Lung microvascular endothelial cell (primary cell): ENCODE measurements at regions not wholly inside any gene's neighbourhood (a gene's known extent, or its start where the extent isn't known, plus 50 kb on each side); places are given as distances from the start of the nearest gene placed in this dataset.

ENCODE experiments used
- DNase-seq, 2 donors: peaks; one replicate each; pipeline versions ENCODE4 v3.0.0 to v3.0.0-alpha.2; 2010; ENCODE audit warnings: low read depth in 2 of 2

DNA sequence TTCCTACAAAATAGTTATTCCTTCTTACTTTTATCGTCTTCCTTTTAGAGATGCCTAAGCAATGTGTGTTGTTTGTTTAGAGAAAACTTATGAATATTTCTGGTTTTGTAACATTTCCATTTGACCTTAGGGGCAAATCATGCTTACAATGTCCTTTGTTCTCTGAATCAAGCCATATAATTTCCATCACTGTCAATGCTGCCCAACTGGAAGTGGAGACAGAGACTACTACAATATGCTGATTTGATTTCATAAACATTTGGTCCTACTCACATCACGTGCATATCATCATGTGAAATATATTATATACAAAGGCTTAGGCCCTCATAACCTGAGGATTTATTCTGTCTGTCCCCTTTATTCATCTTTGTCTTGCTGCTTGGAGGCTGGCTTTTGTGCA, 183.2 kb upstream of the CD180 start:
- DNase-seq = no peak

DNA sequence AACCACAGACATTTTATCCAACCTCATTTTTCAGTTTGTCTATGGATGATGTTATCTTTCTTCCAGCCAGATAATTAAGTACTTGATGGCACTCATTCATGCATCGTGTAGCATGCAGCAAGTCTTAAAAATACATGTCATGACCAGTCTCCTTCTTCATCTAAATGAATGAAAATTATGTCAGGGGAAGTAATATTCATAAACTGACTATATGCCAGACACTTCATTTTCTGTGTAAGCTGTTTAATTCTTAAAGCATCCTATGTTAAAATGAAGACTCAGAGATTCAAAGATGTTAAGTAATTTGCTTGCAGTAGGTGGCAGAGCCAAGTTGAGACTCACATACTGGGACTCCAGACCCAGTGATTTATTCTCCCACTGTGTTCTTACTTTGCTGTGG, 181.7 kb upstream of the CD180 start:
- DNase-seq = no peak

DNA sequence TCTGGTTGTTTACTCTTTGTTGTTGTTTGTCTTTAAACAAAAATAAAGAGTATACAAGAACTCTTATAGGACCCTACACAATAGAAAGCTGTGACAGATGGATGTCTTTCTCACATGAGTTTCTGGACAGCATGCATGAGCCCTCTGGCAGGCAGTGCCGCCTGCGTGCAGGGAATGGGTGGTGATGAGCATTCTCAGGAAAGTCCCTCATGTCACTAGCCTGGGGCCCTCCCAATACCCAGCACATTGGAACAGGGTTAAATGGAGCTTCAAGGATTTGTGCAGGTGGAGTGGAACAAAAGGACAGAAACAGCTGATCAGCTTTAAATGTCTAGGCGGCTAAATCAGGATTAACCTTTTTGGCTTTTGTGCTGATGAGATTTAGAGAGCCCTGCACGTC, 181.0 kb upstream of the CD180 start:
- no peak for DNase-seq

DNA sequence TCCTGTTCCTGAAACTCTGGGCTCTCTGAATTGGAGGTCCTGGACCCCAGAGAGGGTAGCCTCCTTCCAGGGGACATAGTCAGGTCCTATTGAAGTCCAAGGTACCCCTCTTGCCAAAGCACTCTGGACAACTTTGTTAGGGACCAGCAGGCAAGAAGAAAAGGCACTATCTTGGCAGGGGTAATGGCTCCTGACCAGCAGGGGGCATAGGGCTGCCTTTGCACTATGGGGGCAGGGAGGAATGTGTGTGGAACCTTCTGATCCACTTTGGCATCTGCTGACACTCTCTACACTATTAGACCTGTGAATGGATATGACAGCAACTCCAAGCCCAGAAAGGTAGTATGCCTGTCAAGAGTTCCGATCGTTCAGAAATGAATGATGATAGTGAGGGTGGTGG, 179.0 kb upstream of the CD180 start:
- DNase-seq = no peak

DNA sequence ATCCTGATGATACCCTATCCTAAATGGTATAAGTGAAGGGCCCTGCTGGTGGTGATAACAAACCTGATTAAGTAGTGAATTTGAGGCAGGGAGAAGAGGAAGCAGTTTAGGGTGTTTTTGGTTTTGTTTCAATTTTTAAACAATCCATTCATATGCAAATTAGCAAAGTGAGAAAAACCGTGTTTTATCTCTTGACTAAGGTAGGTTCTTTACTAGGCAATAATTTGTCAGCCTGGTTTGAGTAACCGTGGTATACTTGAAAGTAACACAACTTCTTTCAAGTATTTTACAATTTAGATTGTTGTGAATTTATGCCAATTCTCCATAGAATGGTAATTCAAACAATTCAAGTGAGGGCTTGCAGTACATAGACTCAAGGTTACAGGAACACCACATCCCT, 177.8 kb upstream of the CD180 start:
- DNase-seq = no peak

DNA sequence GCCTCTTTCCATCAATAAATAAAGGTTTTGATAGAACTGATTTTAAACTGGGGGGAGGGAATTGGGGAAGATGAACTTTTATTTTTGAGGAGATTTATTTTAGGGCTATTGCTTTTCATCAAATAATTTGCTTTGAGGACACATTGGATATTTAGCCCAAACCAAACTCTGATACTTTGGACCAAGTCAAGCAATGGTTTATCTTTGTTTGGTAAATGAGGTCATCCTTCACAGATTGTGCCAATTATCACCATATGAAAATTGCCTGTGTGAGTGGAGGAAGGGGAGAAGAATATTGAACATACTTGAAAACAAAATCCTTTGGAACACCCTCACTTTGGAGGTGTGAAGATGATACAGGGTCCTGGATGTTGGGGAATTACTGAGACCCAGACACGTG, 176.9 kb upstream of the CD180 start:
- DNase-seq = no peak

DNA sequence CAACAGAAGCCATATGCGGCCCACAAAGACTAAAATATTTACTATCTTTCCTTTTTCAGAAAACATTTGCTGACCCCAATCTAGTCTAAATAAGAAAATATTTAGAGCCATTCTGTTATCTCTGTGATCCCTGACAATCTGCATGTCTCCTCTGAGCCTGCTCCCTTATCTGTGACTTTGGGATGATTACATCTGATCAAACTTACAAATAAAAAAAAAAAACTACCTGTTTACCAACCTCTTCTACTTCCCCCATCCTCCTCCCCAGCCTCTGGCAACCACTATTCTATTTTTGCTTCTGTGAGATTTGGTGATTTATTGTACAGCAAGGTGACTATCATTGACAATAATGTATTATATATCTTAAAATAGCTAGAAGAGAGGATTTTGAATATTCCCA, 176.3 kb upstream of the CD180 start:
- no peak for DNase-seq

DNA sequence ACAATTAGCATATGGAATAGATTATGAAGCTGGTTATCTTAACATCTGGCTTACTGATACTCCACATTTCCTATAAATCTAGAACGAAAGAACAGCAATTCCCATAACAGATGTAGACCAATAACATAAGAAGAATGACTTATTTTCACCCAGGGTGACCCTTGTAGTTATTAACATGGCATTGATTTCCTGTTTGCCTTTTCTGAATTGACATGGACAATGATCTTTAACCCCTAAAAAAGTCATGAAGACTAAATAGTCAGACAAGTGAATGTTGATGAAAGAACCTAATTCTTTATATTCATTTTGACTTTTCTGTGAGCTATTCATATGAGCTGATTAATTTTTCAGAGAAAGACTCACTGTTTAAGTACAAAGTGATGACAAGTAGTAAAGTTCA, 175.3 kb upstream of the CD180 start:
- no peak for DNase-seq

DNA sequence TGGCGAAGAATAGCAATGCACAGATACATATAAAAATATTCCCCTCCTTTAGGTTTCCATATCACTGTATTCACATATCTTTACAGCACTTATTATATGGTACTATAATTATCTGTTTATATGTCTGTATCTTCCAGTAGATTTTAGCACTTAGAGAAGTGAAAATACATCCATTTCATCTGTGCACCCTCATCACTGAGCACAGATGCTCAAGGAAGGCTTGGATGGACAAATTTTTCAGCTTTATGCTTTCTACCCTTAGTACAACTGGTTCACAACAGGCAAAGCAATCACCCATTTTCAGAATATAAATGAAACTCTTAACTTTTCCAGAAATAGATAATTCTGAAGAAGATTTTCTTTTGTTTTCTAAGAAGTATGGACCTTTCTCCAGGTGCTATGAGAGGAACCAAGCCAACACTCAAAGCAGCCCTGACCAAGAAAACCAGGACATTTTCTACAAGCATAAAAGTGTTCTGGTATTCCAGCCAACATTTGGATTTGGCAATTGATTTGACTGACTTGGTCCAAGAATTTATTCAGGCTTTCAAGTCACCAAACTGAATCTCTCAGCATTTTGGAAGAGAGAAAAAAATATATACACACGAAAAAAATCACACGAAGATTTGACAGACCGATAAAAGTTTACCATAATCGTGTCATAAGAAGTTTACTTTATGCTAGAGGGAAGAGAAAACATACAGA, 170.2 kb upstream of the CD180 start:
- DNase-seq = no peak

DNA sequence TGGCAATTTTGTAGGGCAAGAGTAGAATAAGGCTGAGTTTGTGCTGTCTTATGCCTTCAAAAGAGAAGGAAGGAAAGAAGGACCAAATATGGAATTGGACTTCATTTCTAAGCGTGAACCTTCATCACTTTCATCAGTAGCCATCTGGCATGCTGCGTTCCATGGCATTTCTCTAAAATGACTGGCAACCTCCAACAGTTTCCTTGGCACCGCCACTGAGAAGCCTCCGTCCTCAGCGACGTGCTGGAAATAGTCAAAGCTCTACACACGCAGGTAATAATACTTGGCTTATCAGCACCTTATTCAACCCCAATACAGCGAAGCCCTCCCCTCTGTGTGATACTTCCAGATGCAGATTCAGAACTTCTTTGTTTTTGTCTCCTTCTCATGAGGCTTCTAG, 169.7 kb upstream of the CD180 start:
- no peak for DNase-seq

DNA sequence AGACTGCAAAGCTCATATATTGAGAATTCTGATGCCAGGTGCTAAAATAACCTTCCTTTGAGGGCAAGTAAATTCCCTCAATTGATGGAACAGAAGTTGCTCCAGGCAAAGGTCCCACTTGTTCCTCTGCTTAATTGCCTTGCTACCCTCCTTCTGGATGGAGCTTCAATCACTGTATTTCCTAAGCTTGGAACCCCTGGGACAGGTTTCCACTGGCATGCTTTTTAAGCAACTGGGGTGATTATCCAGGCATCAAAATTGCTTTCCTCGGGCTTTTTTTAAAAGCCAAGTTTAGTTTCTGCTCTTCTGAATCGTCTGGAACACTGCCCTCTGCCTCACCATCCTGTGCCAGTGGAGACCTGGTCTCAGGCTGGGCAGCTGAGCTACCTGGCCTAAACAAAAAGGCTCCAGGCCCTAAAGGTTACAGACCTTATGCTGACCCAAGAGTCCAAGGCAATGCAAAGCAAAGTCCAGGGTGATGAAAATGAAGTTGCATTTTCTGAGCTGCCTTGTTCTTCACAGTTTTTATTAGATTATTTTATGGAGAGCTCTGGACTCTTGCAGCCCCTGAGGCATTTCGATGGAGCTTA, 167.9 kb upstream of the CD180 start:
- DNase-seq = no peak

DNA sequence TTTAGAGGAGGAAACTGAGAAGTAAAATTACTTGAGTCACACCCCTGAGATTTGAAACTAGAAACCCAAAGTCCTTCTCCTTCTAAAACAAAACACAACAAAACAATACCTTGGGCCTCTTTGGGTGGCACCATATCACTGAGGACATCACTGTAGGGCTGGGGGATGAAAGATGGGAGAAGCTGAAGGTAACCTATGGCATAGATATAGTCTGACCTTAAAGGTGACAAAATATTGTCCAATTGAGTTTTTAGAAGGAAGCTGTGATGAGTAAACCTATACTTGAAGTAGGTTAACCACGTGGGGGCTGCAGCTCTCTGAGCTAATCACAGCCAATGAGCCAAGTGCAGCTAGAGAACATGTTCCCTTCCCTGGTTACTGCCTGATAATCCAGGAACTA, 167.4 kb upstream of the CD180 start:
- no peak for DNase-seq

DNA sequence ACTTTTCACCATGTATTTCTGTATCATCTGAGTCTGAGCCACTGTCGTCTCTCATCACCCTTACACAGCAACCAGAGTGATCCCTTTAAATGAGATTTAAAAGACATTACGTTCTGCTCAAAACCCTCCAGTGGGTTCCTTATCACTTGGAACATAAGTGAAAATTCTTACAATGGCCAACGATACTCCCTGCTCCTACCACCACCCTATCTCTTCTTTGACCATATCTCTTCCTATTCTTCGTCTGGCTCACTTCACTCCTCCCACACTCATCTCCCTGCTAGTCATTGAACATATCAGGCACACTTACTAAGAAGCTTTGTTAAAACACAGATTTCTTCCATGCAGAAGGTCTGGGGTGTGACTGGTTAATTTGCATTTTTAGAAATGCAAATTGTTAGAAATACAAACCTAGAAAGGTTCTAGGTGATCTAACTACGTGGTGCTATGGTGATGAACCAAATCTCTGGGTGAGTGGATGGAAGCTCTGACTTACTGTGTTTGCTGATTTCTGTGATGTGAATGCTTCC, 166.6 kb upstream of the CD180 start:
- DNase-seq = no peak

DNA sequence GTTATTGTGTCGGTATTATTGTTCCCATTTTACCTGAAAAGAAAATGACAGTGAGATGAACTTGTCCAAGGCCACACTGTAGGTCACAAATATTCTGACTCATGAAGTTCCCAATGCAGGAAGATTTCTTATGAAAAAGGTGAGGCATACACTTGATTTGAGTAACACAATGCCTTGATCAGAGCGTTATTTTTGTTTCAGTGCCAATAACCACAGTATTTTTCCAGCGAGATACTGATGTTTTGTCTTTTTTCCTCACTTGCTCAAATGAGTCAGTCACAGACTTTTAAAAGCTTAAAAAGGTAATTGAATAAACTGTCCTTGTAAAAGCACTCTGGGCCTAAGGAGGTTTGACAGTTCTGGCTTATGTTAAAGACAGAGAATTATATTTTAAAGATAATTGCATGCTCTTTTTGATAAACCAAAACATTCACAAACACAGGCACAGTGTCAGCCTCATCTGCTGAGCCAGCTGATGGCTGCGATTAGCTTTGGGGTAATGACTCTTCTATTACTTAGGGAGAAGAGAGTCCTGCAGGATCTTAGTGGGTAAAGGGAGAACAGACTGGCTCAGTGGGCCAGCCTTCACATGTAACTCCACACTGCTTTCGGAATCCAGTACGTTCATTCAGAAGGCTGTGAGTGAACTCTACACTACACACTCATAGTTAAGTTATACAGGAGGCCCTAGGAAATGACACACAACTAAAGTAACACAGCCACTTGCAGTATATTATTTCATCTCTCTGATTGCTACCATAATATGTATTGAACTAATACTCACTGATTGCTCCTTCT, 165.5 kb upstream of the CD180 start:
- DNase-seq = peak; percentile 15 to 68

DNA sequence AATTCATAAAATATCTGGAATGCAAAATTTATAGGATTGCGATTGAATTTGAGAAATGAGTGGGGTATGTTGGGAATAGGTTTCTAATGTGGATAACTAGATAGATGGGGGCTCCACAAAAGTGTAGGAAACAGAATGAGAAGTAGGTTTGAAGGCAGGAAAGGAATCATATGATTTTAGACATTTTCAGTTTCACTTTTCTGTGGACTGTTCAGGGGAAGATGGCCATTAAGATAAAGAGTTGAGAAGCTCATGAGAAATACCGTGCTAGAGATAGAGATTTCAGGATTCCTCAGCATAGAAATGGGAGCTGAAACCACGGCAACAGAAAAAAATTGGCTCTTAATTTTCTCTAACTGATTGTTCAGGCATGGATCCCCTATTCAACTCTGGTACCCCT, 163.4 kb upstream of the CD180 start:
- peak in 1 of 2 donors; percentile 8 for DNase-seq

DNA sequence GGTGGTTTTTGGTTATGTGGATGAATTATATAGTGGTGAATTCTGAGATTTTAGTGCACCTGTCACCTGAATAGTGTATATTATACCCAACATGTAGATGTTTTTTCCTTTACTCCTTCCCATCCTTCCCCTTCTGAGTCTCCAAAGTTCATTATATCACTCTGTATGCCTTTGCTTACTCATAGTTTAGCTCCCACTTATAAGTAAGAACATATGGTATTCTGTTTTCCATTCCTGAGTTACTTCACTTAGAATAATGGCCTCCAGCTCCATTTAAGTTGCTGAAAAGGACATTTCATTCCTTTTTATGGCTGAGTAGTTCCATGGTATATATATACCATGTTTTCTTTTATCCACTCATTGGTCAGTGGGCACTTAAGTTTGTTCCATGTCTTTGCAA, 161.6 kb upstream of the CD180 start:
- DNase-seq = no peak

DNA sequence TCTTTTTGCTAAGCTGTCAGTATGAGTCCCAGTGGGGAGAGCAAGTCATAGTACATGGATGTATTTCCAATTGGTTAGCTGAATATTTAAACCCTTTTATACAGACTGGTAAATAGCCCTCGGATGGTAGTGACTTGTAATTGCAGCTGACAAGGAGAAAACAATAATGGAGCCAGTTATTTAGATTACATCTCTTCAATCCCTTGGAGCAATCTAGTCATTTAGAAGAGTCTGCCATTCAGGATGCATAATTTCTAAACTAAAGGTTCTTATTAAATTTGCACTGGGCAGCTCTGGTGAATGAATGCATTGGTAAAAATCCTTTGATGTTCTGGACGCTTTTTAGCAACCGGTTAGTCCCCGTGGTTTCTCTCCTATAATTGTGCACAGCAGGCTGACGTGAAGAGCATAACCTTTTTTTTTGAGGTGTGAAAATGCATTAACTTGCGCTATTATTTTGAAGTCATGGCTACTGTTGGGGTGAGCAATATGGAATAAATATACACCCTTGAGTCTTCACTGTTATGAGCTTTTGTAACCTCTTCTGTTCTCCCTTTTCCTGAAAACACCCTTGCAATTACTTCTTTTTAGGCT, 158.6 kb upstream of the CD180 start:
- no peak for DNase-seq

DNA sequence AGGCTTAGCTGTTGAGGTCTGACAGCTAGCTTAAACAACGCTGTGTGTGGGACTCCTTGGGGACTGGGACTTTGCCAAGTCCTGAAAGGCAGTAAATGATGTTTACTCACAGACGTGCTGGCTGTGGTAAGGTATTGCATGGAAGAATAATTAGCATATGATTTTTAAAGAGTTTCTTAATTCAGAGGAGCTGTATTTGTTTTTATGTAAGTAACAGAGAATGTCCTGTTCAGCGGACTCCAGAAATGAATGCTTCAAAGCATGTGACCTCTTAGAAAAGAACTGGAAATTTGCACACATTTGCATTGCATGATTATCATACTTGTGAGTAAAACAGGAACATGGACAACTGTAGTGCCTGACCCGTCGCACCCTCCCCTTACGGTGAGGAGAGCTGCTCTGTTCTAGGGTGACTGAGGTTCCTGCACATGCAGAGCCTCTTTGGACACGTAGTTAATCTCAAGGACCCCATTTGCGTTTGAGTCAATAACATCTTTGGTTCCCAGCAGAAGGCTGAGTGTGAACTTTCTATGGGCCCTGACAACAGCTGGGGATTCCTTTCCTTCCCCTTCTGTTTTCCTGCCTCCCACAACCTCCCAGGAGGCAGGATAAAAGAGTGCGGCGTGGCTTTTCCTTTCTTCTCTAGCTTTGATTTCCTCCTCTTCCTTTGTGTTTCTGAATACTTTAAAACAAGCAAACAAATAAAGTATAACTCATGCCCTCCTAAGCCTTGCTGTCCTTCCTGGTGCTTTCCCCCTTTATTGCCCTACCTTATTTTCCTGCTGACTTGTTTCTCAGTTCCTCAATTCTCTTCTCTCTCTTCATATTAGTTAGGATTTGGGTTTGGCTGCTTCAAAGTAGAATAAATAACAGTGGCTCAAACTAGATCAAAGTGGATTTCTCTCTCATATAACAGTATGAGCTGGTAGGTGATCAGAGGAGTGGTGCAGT, 157.2 kb upstream of the CD180 start:
- no peak for DNase-seq

DNA sequence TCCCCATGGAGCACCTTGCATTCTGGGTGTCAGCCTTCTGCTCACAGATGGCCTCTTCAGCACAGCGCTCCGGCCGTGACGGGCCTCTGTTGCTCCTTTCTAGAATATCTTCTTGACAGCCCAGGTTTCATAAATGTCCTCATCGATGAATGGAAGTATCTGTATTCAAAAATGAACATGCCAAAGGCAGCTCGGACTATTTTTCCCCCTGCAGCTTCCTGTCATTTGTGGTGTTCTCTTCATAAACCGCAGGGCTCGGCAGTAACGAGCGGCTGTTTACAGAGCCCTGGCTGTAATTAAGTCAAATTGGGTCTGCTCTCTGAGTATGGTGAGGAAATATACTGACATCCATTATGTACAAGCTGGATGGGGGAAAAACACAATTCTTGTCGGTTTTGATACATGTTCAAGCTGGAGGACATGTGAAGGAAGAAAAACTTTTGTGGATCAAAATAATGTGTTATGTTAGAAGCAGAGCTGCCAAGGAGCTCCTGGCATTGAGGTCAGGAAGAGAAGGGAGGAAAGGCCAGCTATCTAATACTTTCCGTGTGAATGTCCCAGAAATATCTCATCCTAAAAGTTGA, 154.1 kb upstream of the CD180 start:
- DNase-seq = peak in 1 of 2 donors; percentile 65

DNA sequence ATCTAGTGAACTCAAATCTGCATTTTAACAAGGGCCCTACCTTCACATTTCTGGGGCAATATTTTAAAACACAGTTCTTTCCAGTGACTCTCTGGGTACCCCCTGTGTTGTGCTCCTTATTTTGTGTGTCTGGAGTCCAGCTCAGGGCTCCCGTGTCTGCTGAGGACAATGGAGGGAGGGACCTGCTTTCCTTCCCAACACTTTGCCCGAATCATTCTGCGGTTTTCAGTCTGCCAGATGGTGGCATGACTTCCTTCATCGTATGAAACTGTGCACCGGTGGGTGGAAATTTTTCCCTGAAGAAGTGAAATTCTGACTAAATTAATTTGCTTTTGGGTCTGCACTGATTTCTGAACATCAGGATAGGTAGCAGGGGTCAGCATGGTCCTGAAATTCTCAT, 153.6 kb upstream of the CD180 start:
- peak; percentile 8 to 24 for DNase-seq

DNA sequence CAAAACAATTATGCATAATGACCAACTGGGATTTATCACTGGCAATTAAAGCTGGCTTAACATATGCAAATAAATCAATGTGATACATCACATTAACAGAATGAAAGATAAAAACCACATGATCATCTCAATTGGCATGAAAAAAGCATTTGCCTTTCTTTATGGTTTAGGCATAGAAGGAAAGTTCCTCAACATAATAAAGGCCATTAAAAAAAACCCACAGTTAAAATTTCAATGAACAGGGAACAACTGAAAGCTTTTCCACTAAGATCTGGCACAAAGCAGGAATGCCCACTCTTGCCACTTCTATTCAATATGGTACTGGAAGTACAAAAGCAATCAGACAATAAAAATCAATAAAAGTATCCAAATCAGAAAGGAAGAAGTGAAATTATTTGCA, 151.2 kb upstream of the CD180 start:
- DNase-seq = no peak
